Epithelial cell of prostate (primary cell): ENCODE measurements at regions not wholly inside any gene's neighbourhood (a gene's known extent, or its start where the extent isn't known, plus 50 kb on each side); places are given as distances from the start of the nearest gene placed in this dataset.

ENCODE experiments used
- DNase-seq: peaks from one replicate; pipeline ENCODE4 v3.0.0-alpha.2; 2011; ENCODE audit warnings: low read depth, low spot score
- H3K27ac ChIP-seq: fragments of 450-650 bp; 2 replicates; pipeline ENCODE4 v1.5.1; 2017; ENCODE audit warnings: mild to moderate bottlenecking

- DNase-seq: no peak
- H3K27ac ChIP-seq: no peak overlapping the region
Observed at GRCh38 chr1:103265551-103265950, 157.2 kb upstream of the COL11A1 start.

GRCh38 chr1:103259982-103260381, 151.7 kb upstream of the COL11A1 start:
- no peak overlapping the region for H3K27ac ChIP-seq
- no peak for DNase-seq

GRCh38 chr1:103256490-103256889, 148.2 kb upstream of the COL11A1 start:
- DNase-seq: no peak
- H3K27ac ChIP-seq: no peak overlapping the region

- no peak overlapping the region for H3K27ac ChIP-seq
- no peak for DNase-seq
Observed at GRCh38 chr1:103254691-103255090, 146.4 kb upstream of the COL11A1 start.

- no peak for DNase-seq
- no peak overlapping the region for H3K27ac ChIP-seq
Observed at GRCh38 chr1:103250441-103250861, 142.1 kb upstream of the COL11A1 start.

- no peak for DNase-seq
- no peak overlapping the region for H3K27ac ChIP-seq
Observed at GRCh38 chr1:103248417-103249102, 140.2 kb upstream of the COL11A1 start.

- no peak for DNase-seq
- H3K27ac ChIP-seq: no peak overlapping the region
Observed at GRCh38 chr1:103247517-103247916, 139.2 kb upstream of the COL11A1 start.

GRCh38 chr1:103243481-103243880, 135.2 kb upstream of the COL11A1 start:
- no peak for DNase-seq
- H3K27ac ChIP-seq: no peak overlapping the region

GRCh38 chr1:103239034-103239433, 130.7 kb upstream of the COL11A1 start:
- DNase-seq: no peak
- H3K27ac ChIP-seq: no peak overlapping the region

GRCh38 chr1:103230061-103230460, 121.7 kb upstream of the COL11A1 start:
- no peak for DNase-seq

GRCh38 chr1:103220631-103221041, 112.3 kb upstream of the COL11A1 start:
- DNase-seq: no peak

More at GRCh38 chr1:103230061-103230460, 121.7 kb upstream of the COL11A1 start:
- H3K27ac ChIP-seq: no peak overlapping the region

GRCh38 chr1:103218821-103219220, 110.5 kb upstream of the COL11A1 start:
- H3K27ac ChIP-seq: no peak overlapping the region

More at GRCh38 chr1:103220631-103221041, 112.3 kb upstream of the COL11A1 start:
- no peak overlapping the region for H3K27ac ChIP-seq

GRCh38 chr1:103218369-103218768, 110.0 kb upstream of the COL11A1 start:
- DNase-seq: no peak
- H3K27ac ChIP-seq: no peak overlapping the region

More at GRCh38 chr1:103218821-103219220, 110.5 kb upstream of the COL11A1 start:
- no peak for DNase-seq

- DNase-seq: no peak
- H3K27ac ChIP-seq: no peak overlapping the region
Observed at GRCh38 chr1:103211073-103211472, 102.8 kb upstream of the COL11A1 start.

GRCh38 chr1:103208844-103209243, 100.5 kb upstream of the COL11A1 start:
- no peak for DNase-seq
- no peak overlapping the region for H3K27ac ChIP-seq

GRCh38 chr1:103199001-103199400, 90.7 kb upstream of the COL11A1 start:
- H3K27ac ChIP-seq: no peak overlapping the region

GRCh38 chr1:103198076-103198475, 89.8 kb upstream of the COL11A1 start:
- H3K27ac ChIP-seq: no peak overlapping the region
- DNase-seq: no peak

More at GRCh38 chr1:103199001-103199400, 90.7 kb upstream of the COL11A1 start:
- no peak for DNase-seq

- no peak overlapping the region for H3K27ac ChIP-seq
- no peak for DNase-seq
Observed at GRCh38 chr1:103197216-103197615, 88.9 kb upstream of the COL11A1 start.

- no peak for DNase-seq
- H3K27ac ChIP-seq: no peak overlapping the region
Observed at GRCh38 chr1:103194984-103195383, 86.7 kb upstream of the COL11A1 start.

GRCh38 chr1:103194060-103194459, 85.7 kb upstream of the COL11A1 start:
- DNase-seq: no peak
- H3K27ac ChIP-seq: no peak overlapping the region

GRCh38 chr1:103191327-103191726, 83.0 kb upstream of the COL11A1 start:
- H3K27ac ChIP-seq: no peak overlapping the region
- DNase-seq: no peak

GRCh38 chr1:103190766-103191165, 82.4 kb upstream of the COL11A1 start:
- DNase-seq: no peak
- no peak overlapping the region for H3K27ac ChIP-seq
